HG03039 (cell line): ENCODE measurements at regions not wholly inside any gene's neighbourhood (a gene's known extent, or its start where the extent isn't known, plus 50 kb on each side); places are given as distances from the start of the nearest gene placed in this dataset.
"Not testable (repeated sequence)": the region's sequence is repeated elsewhere in the genome, so short reads cannot be mapped to it uniquely, and the experiment has no call there.

Source experiments
- ATAC-seq: cut with Tn5 transposase; IDR thresholded peaks from one replicate; pipeline ENCODE4 v1.9.1; 2021; ENCODE audit warnings: mild to moderate bottlenecking, moderate library complexity; ENCODE audit not compliant: unreplicated experiment

- not testable (repeated sequence) for ATAC-seq
Observed at GRCh38 chr1:149157409-149157808, 54.1 kb upstream of the NBPF9 start.

GRCh38 chr1:149158308-149158707 is 55.0 kb upstream of the NBPF9 start:
- ATAC-seq, result not testable (repeated sequence)

- ATAC-seq, result peak; percentile 90
Observed at GRCh38 chr1:149163063-149163444, 59.7 kb upstream of the NBPF9 start.

- not testable (repeated sequence) for ATAC-seq
Observed at GRCh38 chr1:149174765-149175164, 71.4 kb upstream of the NBPF9 start.

- not testable (repeated sequence) for ATAC-seq
Observed at GRCh38 chr1:149175812-149176211, 72.5 kb upstream of the NBPF9 start.

GRCh38 chr1:149176453-149177316 is 73.3 kb upstream of the NBPF9 start:
- not testable (repeated sequence) for ATAC-seq

- not testable (repeated sequence) for ATAC-seq
Observed at GRCh38 chr1:149190742-149191141, 87.4 kb upstream of the NBPF9 start.

GRCh38 chr1:149196651-149197050 is 93.3 kb upstream of the NBPF9 start:
- not testable (repeated sequence) for ATAC-seq

GRCh38 chr1:149200567-149200966 is 97.2 kb upstream of the NBPF9 start:
- ATAC-seq, result not testable (repeated sequence)

GRCh38 chr1:149202283-149202682 is 98.9 kb upstream of the NBPF9 start:
- ATAC-seq, result not testable (repeated sequence)

GRCh38 chr1:149204396-149204795 is 101.0 kb upstream of the NBPF9 start:
- not testable (repeated sequence) for ATAC-seq

- ATAC-seq, result not testable (repeated sequence)
Observed at GRCh38 chr1:149208836-149209235, 105.5 kb upstream of the NBPF9 start.

- peak; percentile 54 for ATAC-seq
Observed at GRCh38 chr1:149211757-149212420, 108.5 kb upstream of the NBPF9 start.

GRCh38 chr1:149212946-149213345 is 109.6 kb upstream of the NBPF9 start:
- ATAC-seq, result not testable (repeated sequence)

GRCh38 chr1:149213673-149214072 is 110.3 kb upstream of the NBPF9 start:
- not testable (repeated sequence) for ATAC-seq

- not testable (repeated sequence) for ATAC-seq
Observed at GRCh38 chr1:149218080-149218988, 115.0 kb upstream of the NBPF9 start.

- not testable (repeated sequence) for ATAC-seq
Observed at GRCh38 chr1:149219539-149219938, 116.2 kb upstream of the NBPF9 start.

GRCh38 chr1:149220463-149221074 is 117.2 kb upstream of the NBPF9 start:
- not testable (repeated sequence) for ATAC-seq

- not testable (repeated sequence) for ATAC-seq
Observed at GRCh38 chr1:149227933-149228665, 124.7 kb upstream of the NBPF9 start.
